ENCODE measurements at regions not wholly inside any gene's neighbourhood (a gene's known extent, or its start where the extent isn't known, plus 50 kb on each side); places are given as distances from the start of the nearest gene placed in this dataset.
"Not testable (repeated sequence)": the region's sequence is repeated elsewhere in the genome, so short reads cannot be mapped to it uniquely, and the experiment has no call there.

DNA sequence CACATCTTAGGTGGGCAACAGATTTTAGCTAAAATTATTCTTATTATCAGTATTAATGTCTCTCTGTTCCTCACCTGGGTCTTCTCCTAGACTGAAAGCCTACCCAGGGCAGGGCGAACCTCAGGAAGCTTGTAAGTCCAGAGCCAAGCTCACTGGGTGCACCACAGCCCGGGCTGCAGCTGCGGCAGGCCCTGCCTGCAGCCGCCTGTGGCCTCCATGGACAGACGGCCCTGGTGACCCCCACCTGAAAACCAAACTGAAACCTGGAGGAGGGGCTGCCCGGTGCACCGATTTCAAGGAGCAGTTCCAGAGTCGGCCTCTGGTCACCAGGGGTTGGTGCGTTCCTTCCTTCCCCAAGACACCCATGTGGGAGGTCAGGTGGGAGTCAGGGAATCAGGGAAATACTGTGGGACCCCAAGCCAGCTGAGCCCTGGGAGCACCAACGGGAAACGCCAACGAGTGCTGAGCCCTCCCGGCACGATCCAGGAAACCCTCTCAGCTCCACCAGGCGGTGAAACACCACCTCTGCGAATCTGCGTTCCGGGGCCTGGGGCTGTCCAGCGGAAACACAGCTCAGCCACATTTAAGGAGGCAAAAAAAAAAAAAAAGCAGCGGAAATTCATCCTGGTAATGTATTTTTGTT lies 68.6 kb upstream of the PPP1R26 start:
- no peaks in the 10 kb centered on the region for H3K9me3 ChIP-seq (ENCODE audit: insufficient read depth, low read length)
- no peaks in the 10 kb centered on the region for H4K20me1 ChIP-seq (ENCODE audit: low read depth, low read length)
- TF ChIP-seq EZH2phosphoT487 (conservative IDR thresholded peaks at IDR 0.05; ENCODE audit: low read length): no peak
- TF ChIP-seq, protein P1, sequence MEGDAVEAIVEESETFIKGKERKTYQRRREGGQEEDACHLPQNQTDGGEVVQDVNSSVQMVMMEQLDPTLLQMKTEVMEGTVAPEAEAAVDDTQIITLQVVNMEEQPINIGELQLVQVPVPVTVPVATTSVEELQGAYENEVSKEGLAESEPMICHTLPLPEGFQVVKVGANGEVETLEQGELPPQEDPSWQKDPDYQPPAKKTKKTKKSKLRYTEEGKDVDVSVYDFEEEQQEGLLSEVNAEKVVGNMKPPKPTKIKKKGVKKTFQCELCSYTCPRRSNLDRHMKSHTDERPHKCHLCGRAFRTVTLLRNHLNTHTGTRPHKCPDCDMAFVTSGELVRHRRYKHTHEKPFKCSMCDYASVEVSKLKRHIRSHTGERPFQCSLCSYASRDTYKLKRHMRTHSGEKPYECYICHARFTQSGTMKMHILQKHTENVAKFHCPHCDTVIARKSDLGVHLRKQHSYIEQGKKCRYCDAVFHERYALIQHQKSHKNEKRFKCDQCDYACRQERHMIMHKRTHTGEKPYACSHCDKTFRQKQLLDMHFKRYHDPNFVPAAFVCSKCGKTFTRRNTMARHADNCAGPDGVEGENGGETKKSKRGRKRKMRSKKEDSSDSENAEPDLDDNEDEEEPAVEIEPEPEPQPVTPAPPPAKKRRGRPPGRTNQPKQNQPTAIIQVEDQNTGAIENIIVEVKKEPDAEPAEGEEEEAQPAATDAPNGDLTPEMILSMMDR (IDR thresholded peaks at IDR 0.05; ENCODE audit: insufficient read depth, low read length, poor library complexity, severe bottlenecking): no peak
- H3K27ac ChIP-seq (ENCODE audit: low read depth, low read length): no peak overlapping the region
- no peak overlapping the region for H3K4me3 ChIP-seq (ENCODE audit: insufficient read depth, low read length, poor library complexity, severe bottlenecking)
- H3K79me2 ChIP-seq (ENCODE audit: insufficient read depth, low read length): no peaks in the 10 kb centered on the region
- H3K4me2 ChIP-seq (ENCODE audit: low read depth, low read length, poor library complexity, severe bottlenecking): no peak overlapping the region
- no peaks in the 10 kb centered on the region for H3F3A ChIP-seq (ENCODE audit: insufficient read depth)
- no peaks in the 10 kb centered on the region for H3K36me3 ChIP-seq (ENCODE audit: low read length)
- no peaks in the 10 kb centered on the region for H3K9me2 ChIP-seq (replicated peaks; ENCODE audit: insufficient read depth, low read length)
- no peak overlapping the region for H3K9ac ChIP-seq (ENCODE audit: low read length)
- H2AFZ ChIP-seq (ENCODE audit: low read depth, low read length, severe bottlenecking): no peak overlapping the region
- H3K27me3 ChIP-seq (ENCODE audit: low read length): no peaks in the 10 kb centered on the region

DNA sequence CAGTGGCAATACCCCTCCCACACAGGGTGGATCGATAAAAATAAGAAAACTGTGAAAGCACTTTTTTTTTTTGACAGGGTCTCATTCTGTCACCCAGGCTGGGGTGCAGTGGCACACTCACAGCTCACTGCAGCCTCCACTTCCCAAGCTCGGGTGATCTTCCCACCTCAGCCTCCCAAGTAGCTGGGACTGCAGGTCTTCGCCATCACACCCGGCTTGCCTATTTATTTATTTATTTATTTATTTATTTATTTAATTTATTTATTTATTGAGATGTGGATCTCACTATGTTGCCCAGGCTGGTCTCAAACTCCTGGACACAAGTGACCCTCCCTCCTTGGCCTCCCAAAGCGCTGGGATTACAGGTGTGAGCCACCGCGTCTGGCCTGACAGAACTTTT lies 68.0 kb upstream of the PPP1R26 start:
- not testable (repeated sequence) for H3K9me2 ChIP-seq (replicated peaks; ENCODE audit: insufficient read depth, low read length); H3K36me3 ChIP-seq (ENCODE audit: low read length); H2AFZ ChIP-seq (ENCODE audit: low read depth, low read length, severe bottlenecking); H3K27me3 ChIP-seq (ENCODE audit: low read length); H3K9me3 ChIP-seq (ENCODE audit: insufficient read depth, low read length); H3K79me2 ChIP-seq (ENCODE audit: insufficient read depth, low read length); H3F3A ChIP-seq (ENCODE audit: insufficient read depth); H3K27ac ChIP-seq (ENCODE audit: low read depth, low read length); H4K20me1 ChIP-seq (ENCODE audit: low read depth, low read length); H3K9ac ChIP-seq (ENCODE audit: low read length); H3K4me3 ChIP-seq (ENCODE audit: insufficient read depth, low read length, poor library complexity, severe bottlenecking); H3K4me2 ChIP-seq (ENCODE audit: low read depth, low read length, poor library complexity, severe bottlenecking)

DNA sequence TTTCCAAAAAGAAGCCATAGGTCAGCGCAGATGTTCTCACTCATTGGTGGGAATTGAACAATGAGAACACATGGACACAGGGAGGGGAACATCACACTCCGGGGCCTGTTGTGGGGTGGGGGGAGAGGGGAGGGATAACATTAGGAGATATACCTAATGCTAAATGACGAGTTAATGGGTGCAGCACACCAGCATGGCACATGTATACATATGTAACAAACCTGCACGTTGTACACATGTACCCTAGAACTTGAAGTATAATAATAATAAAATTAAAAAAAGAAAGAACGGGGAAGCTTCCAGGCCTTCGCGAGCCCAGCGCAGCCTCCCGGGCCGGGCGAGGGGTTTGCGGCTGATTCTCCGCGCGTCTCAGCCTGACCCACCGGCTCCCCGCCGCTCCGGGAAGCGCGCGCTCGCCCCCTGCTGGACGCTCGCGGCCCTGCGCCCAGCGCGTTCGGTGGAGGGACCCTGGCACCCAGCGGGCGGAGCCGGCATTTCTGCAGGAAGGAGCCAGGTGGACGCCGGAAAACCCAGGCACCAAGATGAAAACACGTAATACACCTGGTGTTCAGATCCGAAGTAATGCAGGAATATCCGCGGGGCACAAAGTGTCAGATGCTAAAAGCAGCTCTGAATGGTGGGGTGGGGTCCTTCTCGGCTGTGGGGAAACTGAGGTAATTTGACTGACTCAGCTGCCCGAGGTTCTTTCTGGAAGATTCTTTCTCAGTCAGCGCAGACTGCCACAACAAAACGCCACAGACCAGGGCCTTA lies 67.1 kb upstream of the PPP1R26 start:
- H3K36me3 ChIP-seq (ENCODE audit: low read length); H3K27me3 ChIP-seq (ENCODE audit: low read length); H4K20me1 ChIP-seq (ENCODE audit: low read depth, low read length); H3K4me3 ChIP-seq (ENCODE audit: insufficient read depth, low read length, poor library complexity, severe bottlenecking); H3K9me2 ChIP-seq (replicated peaks; ENCODE audit: insufficient read depth, low read length); H3K27ac ChIP-seq (ENCODE audit: low read depth, low read length); H3K4me2 ChIP-seq (ENCODE audit: low read depth, low read length, poor library complexity, severe bottlenecking); H3K9me3 ChIP-seq (ENCODE audit: insufficient read depth, low read length); H3F3A ChIP-seq (ENCODE audit: insufficient read depth); H3K9ac ChIP-seq (ENCODE audit: low read length); H3K79me2 ChIP-seq (ENCODE audit: insufficient read depth, low read length); H2AFZ ChIP-seq (ENCODE audit: low read depth, low read length, severe bottlenecking): not testable (repeated sequence)
- TF ChIP-seq, protein P1 (IDR thresholded peaks at IDR 0.05; ENCODE audit: insufficient read depth, low read length, poor library complexity, severe bottlenecking): peak; percentile 86

DNA sequence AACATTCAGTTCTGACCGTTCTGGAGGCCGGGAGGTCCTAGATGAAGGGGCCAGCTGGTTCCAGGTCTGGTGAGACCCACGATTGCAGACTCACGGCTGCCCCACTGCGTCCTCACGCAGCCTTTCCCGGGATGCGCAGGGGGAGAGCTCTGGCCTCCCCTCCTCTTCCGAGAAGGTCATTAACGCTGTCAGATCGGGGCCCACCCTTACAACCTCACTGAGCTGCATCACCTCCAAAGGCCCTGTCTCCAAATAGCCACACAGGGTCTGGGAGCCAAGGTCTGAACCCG lies 66.6 kb upstream of the PPP1R26 start:
- Histone ChIP-seq H3K9ac (ENCODE audit: low read length) (no peak overlapping the region), H3K4me3 (ENCODE audit: insufficient read depth, low read length, poor library complexity, severe bottlenecking) (no peak overlapping the region), H3K4me2 (ENCODE audit: low read depth, low read length, poor library complexity, severe bottlenecking) (no peak overlapping the region), H4K20me1 (ENCODE audit: low read depth, low read length) (no peaks in the 10 kb centered on the region), H3K36me3 (ENCODE audit: low read length) (no peaks in the 10 kb centered on the region), H3K9me3 (ENCODE audit: insufficient read depth, low read length) (no peaks in the 10 kb centered on the region), H3K9me2 (replicated peaks; ENCODE audit: insufficient read depth, low read length) (no peaks in the 10 kb centered on the region), H2AFZ (ENCODE audit: low read depth, low read length, severe bottlenecking) (no peak overlapping the region), H3F3A (ENCODE audit: insufficient read depth) (no peaks in the 10 kb centered on the region), H3K27me3 (ENCODE audit: low read length) (no peaks in the 10 kb centered on the region), H3K79me2 (ENCODE audit: insufficient read depth, low read length) (no peaks in the 10 kb centered on the region), H3K27ac (ENCODE audit: low read depth, low read length) (no peak overlapping the region)
- TF ChIP-seq, protein P1 (IDR thresholded peaks at IDR 0.05; ENCODE audit: insufficient read depth, low read length, poor library complexity, severe bottlenecking): no peak
